CD4-positive, CD25-positive, alpha-beta regulatory T cell (primary cell): ENCODE measurements at regions not wholly inside any gene's neighbourhood (a gene's known extent, or its start where the extent isn't known, plus 50 kb on each side); places are given as distances from the start of the nearest gene placed in this dataset.

ENCODE experiments used
- ATAC-seq, 2 donors: fragments of 150-1000 bp; cut with Tn5 transposase; one replicate each; pipeline ENCODE4 v1.10.0; 2021; ENCODE audit warnings: low read depth in 2 of 2, moderate number of reproducible peaks in 2 of 2, moderate library complexity in 1 of 2
- DNase-seq, 3 donors: peaks; one replicate each; pipeline versions ENCODE4 v3.0.0 to v3.0.0-alpha.2; 2012 to 2022; ENCODE audit warnings: mixed read lengths in 1 of 3
- H3K27ac ChIP-seq: one replicate; pipeline ENCODE4 v1.7.0; 2013; ENCODE audit warnings: mild to moderate bottlenecking, low read length; ENCODE audit not compliant: insufficient read depth, poor library complexity, severe bottlenecking
- H3K27me3 ChIP-seq: one replicate; pipeline ENCODE4 v1.7.0; 2013; ENCODE audit warnings: low read length; ENCODE audit not compliant: control insufficient read depth, insufficient read depth
- H3K36me3 ChIP-seq: one replicate; pipeline ENCODE4 v1.7.0; 2013; ENCODE audit warnings: mild to moderate bottlenecking, low read length, moderate library complexity; ENCODE audit not compliant: control insufficient read depth, insufficient read depth
- H3K4me1 ChIP-seq: 2 replicates; pipeline ENCODE4 v1.7.0; 2013; ENCODE audit warnings: mild to moderate bottlenecking, low read length; ENCODE audit not compliant: insufficient read depth, control insufficient read depth, poor library complexity, severe bottlenecking
- H3K4me3 ChIP-seq: one replicate; pipeline ENCODE4 v1.7.0; 2013; ENCODE audit warnings: low read depth, mild to moderate bottlenecking, low read length, moderate library complexity
- H3K9me3 ChIP-seq, 2 experiments: 1 replicate in 1 of 2; 2 replicates in 1 of 2; pipeline ENCODE4 v1.7.0; 2013; ENCODE audit warnings: low read length in 2 of 2, mild to moderate bottlenecking in 1 of 2, moderate library complexity in 1 of 2; ENCODE audit not compliant: control insufficient read depth in 2 of 2
- H3K27ac Mint-ChIP-seq, 3 donors: one replicate each; pipeline ENCODE4 v1.8.0; 2020 to 2022; ENCODE audit warnings: mild to moderate bottlenecking in 3 of 3, mixed read lengths in 3 of 3, moderate library complexity in 2 of 3
- H3K27me3 Mint-ChIP-seq: one replicate; pipeline ENCODE4 v1.8.0; 2022; ENCODE audit warnings: mild to moderate bottlenecking, mixed read lengths
- H3K36me3 Mint-ChIP-seq: one replicate; pipeline ENCODE4 v1.8.0; 2020; ENCODE audit warnings: mixed read lengths
- H3K4me1 Mint-ChIP-seq, 4 donors: one replicate each; pipeline ENCODE4 v1.8.0; 2020 to 2022; ENCODE audit warnings: mixed read lengths in 4 of 4, mild to moderate bottlenecking in 1 of 4
- H3K4me3 Mint-ChIP-seq, 4 donors: one replicate each; pipeline ENCODE4 v1.8.0; 2020 to 2022; ENCODE audit warnings: mild to moderate bottlenecking in 4 of 4, mixed read lengths in 4 of 4, moderate library complexity in 3 of 4
- H3K9me3 Mint-ChIP-seq, 7 donors: one replicate each; pipeline ENCODE4 v1.8.0; 2020 to 2022; ENCODE audit warnings: mixed read lengths in 7 of 7, mild to moderate bottlenecking in 3 of 7, moderate library complexity in 2 of 7

DNA sequence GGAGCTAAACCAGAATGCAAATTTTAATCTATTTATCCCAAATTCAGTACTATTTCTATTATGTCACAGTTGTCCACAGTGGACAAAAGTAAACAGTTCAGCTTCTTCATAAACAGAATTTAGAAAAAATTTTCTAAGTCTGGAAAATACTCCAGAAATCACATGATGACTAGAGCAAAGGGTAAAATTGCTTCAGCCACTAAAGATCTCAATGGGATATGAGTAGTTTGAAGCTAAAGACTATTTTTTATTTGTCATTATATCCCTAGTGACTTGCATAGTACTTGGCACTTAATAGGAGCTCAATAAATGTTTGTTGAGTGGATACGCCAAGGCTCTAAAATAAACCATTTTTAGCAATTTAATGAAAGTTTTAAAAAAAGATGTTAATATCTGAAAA lies 354.3 kb upstream of the AGTR1 start:
- Histone ChIP-seq H3K4me1 (no peaks in the 10 kb centered on the region), H3K27ac (no peak overlapping the region), H3K27me3 (no peaks in the 10 kb centered on the region), H3K4me3 (no peak overlapping the region), H3K36me3 (no peaks in the 10 kb centered on the region), H3K9me3 (no peaks in the 10 kb centered on the region)
- no peak overlapping the region for H3K27ac Mint-ChIP-seq
- peaks cover 0 to 5% (median 3%) of the 10 kb centered on the region in 7 donors for H3K9me3 Mint-ChIP-seq
- DNase-seq (no peak), ATAC-seq (no peak)
- no peaks in the 10 kb centered on the region for H3K4me1 Mint-ChIP-seq
- no peak overlapping the region for H3K4me3 Mint-ChIP-seq
- no peaks in the 10 kb centered on the region for H3K36me3 Mint-ChIP-seq
- peaks cover 7% of the 10 kb centered on the region for H3K27me3 Mint-ChIP-seq

DNA sequence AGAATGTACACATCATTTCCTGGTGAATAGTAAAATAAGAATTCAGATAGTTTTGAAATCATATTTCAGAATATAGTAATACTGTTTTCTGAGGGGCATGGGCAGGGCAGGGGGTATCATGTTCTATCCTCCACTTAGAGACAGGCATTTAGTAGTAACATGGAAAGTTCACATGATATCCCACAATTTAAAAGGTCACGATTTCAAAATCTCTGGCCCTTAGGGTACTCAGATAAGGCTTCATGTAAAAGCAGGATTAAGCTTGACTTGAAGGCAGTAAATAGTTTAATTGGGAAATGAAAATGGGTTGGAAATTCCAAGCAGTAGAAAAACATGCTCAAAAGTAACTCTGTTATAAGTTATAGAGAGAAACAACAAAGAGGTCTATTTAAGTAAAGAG lies 353.2 kb upstream of the AGTR1 start:
- Histone ChIP-seq H3K27ac (no peak overlapping the region), H3K36me3 (no peaks in the 10 kb centered on the region), H3K4me3 (no peak overlapping the region), H3K9me3 (no peaks in the 10 kb centered on the region), H3K4me1 (no peaks in the 10 kb centered on the region), H3K27me3 (no peaks in the 10 kb centered on the region)
- peaks cover 0 to 8% (median 2%) of the 10 kb centered on the region in 7 donors for H3K9me3 Mint-ChIP-seq
- ATAC-seq (no peak), DNase-seq (no peak)
- H3K4me3 Mint-ChIP-seq, result no peak overlapping the region
- no peaks in the 10 kb centered on the region for H3K4me1 Mint-ChIP-seq
- H3K36me3 Mint-ChIP-seq, result no peaks in the 10 kb centered on the region
- no peak overlapping the region for H3K27ac Mint-ChIP-seq
- H3K27me3 Mint-ChIP-seq, result peaks cover 7% of the 10 kb centered on the region

DNA sequence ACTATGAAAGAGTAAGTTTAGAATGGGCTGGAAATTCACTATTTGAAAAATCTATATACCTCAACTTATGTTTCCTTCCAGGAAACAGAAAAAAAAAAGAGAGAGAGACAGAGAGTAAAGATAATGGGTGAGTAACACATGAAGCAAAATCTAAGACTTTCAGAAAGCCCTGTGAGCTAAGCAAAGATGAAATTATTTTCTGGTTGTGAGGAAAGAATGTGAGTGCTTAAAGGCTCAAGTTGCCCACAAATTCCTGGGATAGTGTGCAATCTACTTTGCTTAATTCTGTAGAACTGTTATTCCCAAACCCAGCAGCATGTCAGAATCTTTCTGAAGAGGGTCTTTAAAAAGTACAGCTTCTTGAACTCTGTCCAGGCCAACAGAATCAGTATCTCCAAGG lies 337.7 kb upstream of the AGTR1 start:
- Histone ChIP-seq H3K4me3 (no peak overlapping the region), H3K4me1 (no peaks in the 10 kb centered on the region), H3K9me3 (no peaks in the 10 kb centered on the region), H3K36me3 (no peaks in the 10 kb centered on the region), H3K27ac (no peak overlapping the region), H3K27me3 (no peaks in the 10 kb centered on the region)
- no peaks in the 10 kb centered on the region for H3K4me1 Mint-ChIP-seq
- no peak for ATAC-seq
- H3K9me3 Mint-ChIP-seq, result peaks cover 0 to 5% (median 0%) of the 10 kb centered on the region in 7 donors
- no peaks in the 10 kb centered on the region for H3K36me3 Mint-ChIP-seq
- no peak overlapping the region for H3K27ac Mint-ChIP-seq
- H3K27me3 Mint-ChIP-seq, result peaks cover 8% of the 10 kb centered on the region
- no peak for DNase-seq
- no peak overlapping the region for H3K4me3 Mint-ChIP-seq

DNA sequence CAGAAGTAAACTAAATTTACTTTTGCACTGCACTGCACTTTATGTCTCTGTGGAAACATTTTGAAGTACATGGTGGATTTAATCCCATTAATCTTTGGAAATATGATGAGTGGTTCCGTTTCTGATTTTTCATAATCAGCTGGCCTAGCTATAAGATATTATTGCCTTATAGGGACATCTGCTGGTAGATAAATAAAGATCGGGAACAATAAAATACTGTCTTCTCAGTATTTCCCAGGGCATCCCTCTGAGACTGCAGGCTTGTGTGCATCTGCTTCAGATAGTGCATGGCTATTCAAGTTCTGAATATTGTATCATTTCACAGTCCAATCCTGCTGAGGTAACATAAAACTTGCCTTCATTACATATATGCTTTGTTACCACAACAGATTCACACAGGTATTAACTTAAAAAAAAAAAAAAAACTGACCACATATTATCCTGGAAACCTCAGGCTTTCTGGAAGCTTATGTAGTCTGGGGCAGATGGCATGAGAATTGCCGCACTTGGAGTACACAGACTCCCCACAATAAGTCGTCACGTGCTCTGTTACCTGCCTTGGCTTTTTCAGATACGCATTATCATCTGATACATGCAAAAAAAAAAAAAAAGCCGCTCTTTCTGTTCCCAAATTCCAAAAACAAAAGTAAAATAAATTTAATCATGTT lies 330.8 kb upstream of the AGTR1 start:
- peaks cover 4% of the 10 kb centered on the region for H3K27me3 Mint-ChIP-seq
- Histone ChIP-seq H3K36me3 (no peaks in the 10 kb centered on the region), H3K4me1 (no peaks in the 10 kb centered on the region), H3K4me3 (no peak overlapping the region), H3K27ac (no peak overlapping the region), H3K9me3 (no peaks in the 10 kb centered on the region), H3K27me3 (no peaks in the 10 kb centered on the region)
- no peaks in the 10 kb centered on the region for H3K4me1 Mint-ChIP-seq
- H3K4me3 Mint-ChIP-seq, result no peak overlapping the region
- H3K36me3 Mint-ChIP-seq, result no peaks in the 10 kb centered on the region
- no peak overlapping the region for H3K27ac Mint-ChIP-seq
- H3K9me3 Mint-ChIP-seq, result peaks cover 0 to 4% (median 1%) of the 10 kb centered on the region in 7 donors
- DNase-seq (peak in 1 of 3 donors; percentile 0), ATAC-seq (no peak)

DNA sequence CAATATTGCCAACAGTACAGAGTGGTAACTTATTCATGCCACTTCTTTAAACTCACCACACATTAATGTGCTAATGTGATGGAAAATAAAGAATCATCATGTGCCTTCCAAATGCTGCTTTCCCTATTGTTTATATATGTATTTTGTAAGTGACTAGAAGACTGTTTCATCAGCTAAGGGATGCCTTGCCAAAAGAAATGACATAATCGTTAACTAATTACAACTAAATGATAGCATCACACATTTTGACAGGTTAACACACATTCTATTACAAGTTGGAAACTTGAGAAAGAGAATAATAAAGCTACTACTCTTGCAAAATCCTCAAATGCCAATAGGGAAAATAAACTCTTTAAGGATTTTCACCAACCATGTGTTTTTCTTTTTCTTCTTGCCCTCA lies 329.9 kb upstream of the AGTR1 start:
- H3K4me3 ChIP-seq, result no peak overlapping the region
- no peaks in the 10 kb centered on the region for H3K27me3 ChIP-seq
- no peaks in the 10 kb centered on the region for H3K36me3 Mint-ChIP-seq
- H3K9me3 ChIP-seq, result no peaks in the 10 kb centered on the region
- no peaks in the 10 kb centered on the region for H3K4me1 ChIP-seq
- H3K9me3 Mint-ChIP-seq, result peaks cover 0 to 4% (median 1%) of the 10 kb centered on the region in 7 donors
- H3K27me3 Mint-ChIP-seq, result peaks cover 4% of the 10 kb centered on the region
- DNase-seq, result no peak
- ATAC-seq, result no peak
- H3K4me3 Mint-ChIP-seq, result no peak overlapping the region
- H3K36me3 ChIP-seq, result no peaks in the 10 kb centered on the region
- H3K27ac Mint-ChIP-seq, result no peak overlapping the region
- no peaks in the 10 kb centered on the region for H3K4me1 Mint-ChIP-seq
- H3K27ac ChIP-seq, result no peak overlapping the region

DNA sequence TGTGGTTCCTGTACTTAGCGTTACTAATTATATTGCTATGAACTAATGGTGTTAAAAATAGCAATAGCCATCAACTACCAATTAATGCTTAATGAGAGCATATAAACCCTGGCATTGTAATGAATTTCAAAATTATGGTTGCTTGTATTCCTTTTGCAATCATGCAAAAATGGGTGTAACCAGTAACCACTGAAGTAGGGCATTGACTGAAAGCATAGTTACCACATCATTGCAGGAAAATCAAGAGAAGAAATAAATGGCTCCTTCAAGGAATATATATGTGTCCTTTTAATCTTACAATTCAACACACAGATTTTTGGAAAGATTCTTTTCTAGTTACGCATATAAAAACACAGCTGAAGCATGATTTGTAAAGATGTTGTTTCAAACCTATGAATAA lies 328.3 kb upstream of the AGTR1 start:
- H3K27ac ChIP-seq, result no peak overlapping the region
- H3K27me3 ChIP-seq, result no peaks in the 10 kb centered on the region
- Mint-ChIP-seq H3K27me3 (peaks cover 4% of the 10 kb centered on the region), H3K27ac (no peak overlapping the region), H3K9me3 (peaks cover 0 to 3% (median 0%) of the 10 kb centered on the region in 7 donors), H3K36me3 (no peaks in the 10 kb centered on the region), H3K4me1 (no peaks in the 10 kb centered on the region), H3K4me3 (no peak overlapping the region)
- no peaks in the 10 kb centered on the region for H3K9me3 ChIP-seq
- H3K4me1 ChIP-seq, result no peaks in the 10 kb centered on the region
- ATAC-seq (no peak), DNase-seq (no peak)
- no peaks in the 10 kb centered on the region for H3K36me3 ChIP-seq
- H3K4me3 ChIP-seq, result no peak overlapping the region

DNA sequence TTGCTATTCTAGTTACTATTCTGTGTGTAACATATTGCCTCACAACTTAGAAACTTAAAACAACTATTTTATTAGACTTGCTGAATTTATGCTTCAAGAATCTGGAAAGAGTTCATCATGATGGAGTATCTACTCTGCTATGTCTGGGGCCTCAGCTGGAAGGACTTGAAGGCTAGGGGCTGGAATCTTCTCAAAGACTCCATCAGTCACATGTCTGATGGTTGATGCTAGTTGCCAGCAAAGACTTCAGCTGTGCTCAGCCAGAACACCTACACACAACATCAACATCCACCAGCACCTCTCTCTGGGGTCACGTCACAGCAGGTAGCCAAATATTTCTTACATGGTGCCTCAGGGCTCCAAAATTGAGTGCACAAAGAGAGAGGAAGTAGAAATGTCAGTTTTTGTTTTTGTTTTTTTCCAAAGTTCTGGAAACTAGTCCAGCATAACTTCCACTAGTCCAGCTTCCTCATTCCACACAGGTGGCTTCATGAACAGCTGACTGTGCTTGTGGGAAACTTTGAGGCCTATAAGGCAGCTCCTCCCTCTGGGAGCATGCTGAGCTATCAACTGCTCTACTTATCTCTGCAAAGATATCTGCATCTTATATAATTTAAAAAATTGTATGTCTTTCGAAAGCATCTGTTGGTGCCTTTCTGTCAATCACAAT lies 325.4 kb upstream of the AGTR1 start:
- Mint-ChIP-seq H3K4me3 (no peak overlapping the region), H3K27ac (no peak overlapping the region), H3K4me1 (no peaks in the 10 kb centered on the region), H3K9me3 (peaks cover 0 to 3% (median 0%) of the 10 kb centered on the region in 7 donors), H3K27me3 (peaks cover 4% of the 10 kb centered on the region), H3K36me3 (no peaks in the 10 kb centered on the region)
- Histone ChIP-seq H3K27me3 (no peaks in the 10 kb centered on the region), H3K9me3 (no peaks in the 10 kb centered on the region), H3K4me1 (no peaks in the 10 kb centered on the region), H3K36me3 (no peaks in the 10 kb centered on the region), H3K4me3 (no peak overlapping the region), H3K27ac (no peak overlapping the region)
- ATAC-seq, result no peak
- no peak for DNase-seq

DNA sequence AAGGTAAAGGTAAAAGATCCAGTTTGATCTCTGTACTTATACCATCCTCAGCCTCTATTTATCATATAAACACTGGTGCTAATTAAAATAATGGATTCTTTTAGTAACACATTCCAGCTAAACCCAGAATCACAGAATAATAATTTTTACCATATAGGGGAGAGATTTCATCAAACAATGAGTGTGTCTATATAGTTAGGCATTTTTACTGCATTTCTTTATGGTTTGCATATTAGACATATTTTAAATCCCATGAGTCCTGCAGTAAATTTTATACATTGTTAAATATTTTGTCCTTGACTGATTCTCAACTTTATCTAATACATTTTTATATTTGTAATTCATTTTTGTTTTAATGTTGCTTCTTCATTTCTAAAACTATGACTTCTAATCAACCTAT lies 323.7 kb upstream of the AGTR1 start:
- Histone ChIP-seq H3K27me3 (no peaks in the 10 kb centered on the region), H3K36me3 (no peaks in the 10 kb centered on the region), H3K4me1 (no peaks in the 10 kb centered on the region), H3K4me3 (no peak overlapping the region), H3K9me3 (no peaks in the 10 kb centered on the region), H3K27ac (no peak overlapping the region)
- peaks cover 0 to 3% (median 0%) of the 10 kb centered on the region in 7 donors for H3K9me3 Mint-ChIP-seq
- H3K27ac Mint-ChIP-seq, result no peak overlapping the region
- DNase-seq, result no peak
- H3K4me3 Mint-ChIP-seq, result no peak overlapping the region
- peaks cover 4% of the 10 kb centered on the region for H3K27me3 Mint-ChIP-seq
- no peaks in the 10 kb centered on the region for H3K4me1 Mint-ChIP-seq
- ATAC-seq, result no peak
- H3K36me3 Mint-ChIP-seq, result no peaks in the 10 kb centered on the region
